ENCODE measurements at regions not wholly inside any gene's neighbourhood (a gene's known extent, or its start where the extent isn't known, plus 50 kb on each side); places are given as distances from the start of the nearest gene placed in this dataset.

- H3K9me3 ChIP-seq (replicated peaks; ENCODE audit: insufficient read depth, low read length) = no peaks in the 10 kb centered on the region
- TF ChIP-seq EZH2phosphoT487 (IDR thresholded peaks at IDR 0.05; ENCODE audit: low read length) (no peak), CTCF (IDR thresholded peaks at IDR 0.05; ENCODE audit: low read length) (no peak), EZH2 (optimal IDR thresholded peaks at IDR 0.05; ENCODE audit: low read depth, low read length) (no peak)
These were observed 103.3 kb upstream of the KIT start for GRCh38 chr4:54554339-54554990.

GRCh38 chr4:54556051-54556450 is 101.7 kb upstream of the KIT start:
- Histone ChIP-seq H3K4me1 (ENCODE audit: low read length) (no peaks in the 10 kb centered on the region), H3K27ac (ENCODE audit: low read length) (no peak overlapping the region), H3K27me3 (replicated peaks; ENCODE audit: insufficient read depth, low read length) (0 out of 2 replicates have a peak, but pooled peaks cover 6% of the 10 kb centered on the region), H4K20me1 (ENCODE audit: insufficient read depth, low read length) (no peaks in the 10 kb centered on the region), H2AFZ (ENCODE audit: low read length) (no peak overlapping the region), H3F3A (ENCODE audit: insufficient read depth, low read length) (no peaks in the 10 kb centered on the region), H3K36me3 (replicated peaks; ENCODE audit: insufficient read depth, low read length) (no peaks in the 10 kb centered on the region), H3K9me3 (replicated peaks; ENCODE audit: insufficient read depth, low read length) (no peaks in the 10 kb centered on the region), H3K4me3 (ENCODE audit: low read length) (no peak overlapping the region), H3K9me2 (replicated peaks; ENCODE audit: insufficient read depth, low read length) (no peaks in the 10 kb centered on the region), H3K79me2 (ENCODE audit: low read length) (no peaks in the 10 kb centered on the region), H3K4me2 (ENCODE audit: low read depth, low read length) (no peak overlapping the region), H3K9ac (ENCODE audit: low read length) (no peak overlapping the region)
- TF ChIP-seq EZH2 (optimal IDR thresholded peaks at IDR 0.05; ENCODE audit: low read depth, low read length) (no peak), EZH2phosphoT487 (IDR thresholded peaks at IDR 0.05; ENCODE audit: low read length) (no peak)
- DNase-seq = no peak

More at GRCh38 chr4:54554339-54554990, 103.3 kb upstream of the KIT start:
- Histone ChIP-seq H3K4me3 (ENCODE audit: low read length) (no peak overlapping the region), H3K79me2 (ENCODE audit: low read length) (no peaks in the 10 kb centered on the region), H3K27me3 (replicated peaks; ENCODE audit: insufficient read depth, low read length) (no peaks in the 10 kb centered on the region), H3K9me2 (replicated peaks; ENCODE audit: insufficient read depth, low read length) (no peaks in the 10 kb centered on the region), H4K20me1 (ENCODE audit: insufficient read depth, low read length) (no peaks in the 10 kb centered on the region), H2AFZ (ENCODE audit: low read length) (no peak overlapping the region), H3K27ac (ENCODE audit: low read length) (no peak overlapping the region), H3K36me3 (replicated peaks; ENCODE audit: insufficient read depth, low read length) (no peaks in the 10 kb centered on the region), H3K4me2 (ENCODE audit: low read depth, low read length) (no peak overlapping the region), H3F3A (ENCODE audit: insufficient read depth, low read length) (no peaks in the 10 kb centered on the region), H3K9ac (ENCODE audit: low read length) (no peak overlapping the region), H3K4me1 (ENCODE audit: low read length) (no peaks in the 10 kb centered on the region)
- DNase-seq = no peak

- H3F3A ChIP-seq (ENCODE audit: insufficient read depth, low read length) = no peaks in the 10 kb centered on the region
- H3K79me2 ChIP-seq (ENCODE audit: low read length) = no peaks in the 10 kb centered on the region
- no peaks in the 10 kb centered on the region for H3K36me3 ChIP-seq (replicated peaks; ENCODE audit: insufficient read depth, low read length)
- no peak overlapping the region for H3K4me2 ChIP-seq (ENCODE audit: low read depth, low read length)
- H3K4me3 ChIP-seq (ENCODE audit: low read length) = no peak overlapping the region
- no peaks in the 10 kb centered on the region for H3K9me2 ChIP-seq (replicated peaks; ENCODE audit: insufficient read depth, low read length)
- no peak overlapping the region for H3K9ac ChIP-seq (ENCODE audit: low read length)
- H3K27me3 ChIP-seq (replicated peaks; ENCODE audit: insufficient read depth, low read length) = peaks cover 11% of the 10 kb centered on the region; the same call in 1 of the 2 replicates
- H4K20me1 ChIP-seq (ENCODE audit: insufficient read depth, low read length) = no peaks in the 10 kb centered on the region
- no peak overlapping the region for H2AFZ ChIP-seq (ENCODE audit: low read length)
- no peak overlapping the region for H3K27ac ChIP-seq (ENCODE audit: low read length)
- no peaks in the 10 kb centered on the region for H3K9me3 ChIP-seq (replicated peaks; ENCODE audit: insufficient read depth, low read length)
- no peaks in the 10 kb centered on the region for H3K4me1 ChIP-seq (ENCODE audit: low read length)
- TF ChIP-seq CTCF (IDR thresholded peaks at IDR 0.05; ENCODE audit: low read length) = no peak
- no peak for TF ChIP-seq EZH2 (optimal IDR thresholded peaks at IDR 0.05; ENCODE audit: low read depth, low read length)
- TF ChIP-seq EZH2phosphoT487 (IDR thresholded peaks at IDR 0.05; ENCODE audit: low read length) = no peak
- no peak for DNase-seq
These were observed 101.2 kb upstream of the KIT start for GRCh38 chr4:54556587-54556986.
